ENCODE measurements at regions not wholly inside any gene's neighbourhood (a gene's known extent, or its start where the extent isn't known, plus 50 kb on each side); places are given as distances from the start of the nearest gene placed in this dataset.
A peak's percentile ranks its signal among the peaks of the same experiment; 100 is the strongest.

- DNase-seq, result peak; percentile 26
These were observed 218.0 kb upstream of the ARID1B start for GRCh38 chr6:156559162-156559690.

GRCh38 chr6:156557911-156558259 lies 219.3 kb upstream of the ARID1B start:
- no peak for DNase-seq

- peak; percentile 96 for DNase-seq
These were observed 219.8 kb upstream of the ARID1B start for GRCh38 chr6:156557251-156557910.

- no peak for DNase-seq
These were observed 220.4 kb upstream of the ARID1B start for GRCh38 chr6:156556811-156557210.

- no peak for DNase-seq
These were observed 222.1 kb upstream of the ARID1B start for GRCh38 chr6:156555116-156555515.

- DNase-seq, result no peak
These were observed 223.0 kb upstream of the ARID1B start for GRCh38 chr6:156554160-156554559.

- no peak for DNase-seq
These were observed 224.3 kb upstream of the ARID1B start for GRCh38 chr6:156552849-156553248.

GRCh38 chr6:156550949-156551348 lies 226.2 kb upstream of the ARID1B start:
- no peak for DNase-seq

- DNase-seq, result no peak
These were observed 231.2 kb upstream of the ARID1B start for GRCh38 chr6:156545931-156546330.

GRCh38 chr6:156545021-156545420 lies 232.2 kb upstream of the ARID1B start:
- no peak for DNase-seq

- DNase-seq, result no peak
These were observed 233.1 kb upstream of the ARID1B start for GRCh38 chr6:156544046-156544445.

- DNase-seq, result no peak
These were observed 233.7 kb upstream of the ARID1B start for GRCh38 chr6:156543431-156543830.

GRCh38 chr6:156538875-156539660 lies 238.1 kb upstream of the ARID1B start:
- DNase-seq, result no peak

GRCh38 chr6:156534594-156534993 lies 242.6 kb upstream of the ARID1B start:
- no peak for DNase-seq

GRCh38 chr6:156533872-156534524 lies 243.2 kb upstream of the ARID1B start:
- DNase-seq, result no peak

GRCh38 chr6:156526081-156526480 lies 251.1 kb upstream of the ARID1B start:
- DNase-seq, result no peak

GRCh38 chr6:156525541-156525940 lies 251.6 kb upstream of the ARID1B start:
- DNase-seq, result no peak

- DNase-seq, result no peak
These were observed 257.2 kb upstream of the ARID1B start for GRCh38 chr6:156519940-156520339.

GRCh38 chr6:156517088-156517487 lies 260.1 kb upstream of the ARID1B start:
- DNase-seq, result peak; percentile 38

- DNase-seq, result no peak
These were observed 261.9 kb upstream of the ARID1B start for GRCh38 chr6:156515242-156515641.

- DNase-seq, result no peak
These were observed 263.7 kb upstream of the ARID1B start for GRCh38 chr6:156513504-156513903.

GRCh38 chr6:156511570-156511969 lies 265.6 kb upstream of the ARID1B start:
- DNase-seq, result no peak

GRCh38 chr6:156511051-156511450 lies 266.1 kb upstream of the ARID1B start:
- no peak for DNase-seq

GRCh38 chr6:156510242-156510641 lies 266.9 kb upstream of the ARID1B start:
- no peak for DNase-seq
